HCT116 (cell line): ENCODE measurements at regions not wholly inside any gene's neighbourhood (a gene's known extent, or its start where the extent isn't known, plus 50 kb on each side); places are given as distances from the start of the nearest gene placed in this dataset.

Experiments
- ATAC-seq: fragments of 200-7000 bp; cut with Tn5 transposase; 2 replicates; pipeline ENCODE4 v1.9.1; 2020; ENCODE audit warnings: mild to moderate bottlenecking, moderate library complexity
- BruUV-seq: library from RNA; stranded (reverse); fragments of 400-500 nt; replicated peaks from 2 replicates; lab custom pipeline; 2021; lab: Mats Ljungman, UMichigan
- CTCF ChIA-PET: fragments of 300-600 bp; sonication (Branson Sonifier 250); formaldehyde crosslinking; loops from one replicate; lab custom pipeline; 2021; ENCODE audit warnings: antibody characterized with exemption; lab: Charles Lee
- POLR2A ChIA-PET: fragments of 300-600, 350-600 bp; sonication (Branson Sonifier 250); formaldehyde crosslinking; loops from one replicate; lab custom pipeline; 2021; ENCODE audit warnings: antibody characterized with exemption; lab: Charles Lee
- RAD21 ChIA-PET, 2 experiments: fragments of 300-600 bp; sonication (Branson Sonifier 250); formaldehyde crosslinking; loops; one replicate each; lab custom pipeline; 2023; ENCODE audit warnings: low total read pairs in 2 of 2; ENCODE audit not compliant: uncharacterized antibody in 2 of 2, unreplicated experiment in 2 of 2, low non-redundant PET in 1 of 2; lab: Charles Lee
- DNase-seq: peaks from one replicate; pipeline ENCODE4 v3.0.0-alpha.2; 2010; ENCODE audit warnings: low read depth, low spot score
- H2AFZ ChIP-seq: fragments of 200-600 bp; shearing (Covaris generic), sonication (generic); 2 replicates; pipeline ENCODE4 v1.6.1; 2017; ENCODE audit warnings: low read depth, mixed run types, mixed read lengths, antibody characterized with exemption, low read length; ENCODE audit not compliant: poor library complexity, severe bottlenecking
- H3K27ac ChIP-seq: 2 replicates; pipeline ENCODE4 v1.5.1; 2012; ENCODE audit warnings: low read depth, low read length
- H3K27me3 ChIP-seq: fragments of 200-600 bp; sonication (generic); 2 replicates; pipeline ENCODE4 v1.6.1; 2016; ENCODE audit warnings: mixed run types, low read length, mixed read lengths; ENCODE audit not compliant: insufficient read depth
- H3K36me3 ChIP-seq, 2 experiments: fragments of 200-500 bp in 1 of 2; fragments of 200-600 bp in 1 of 2; sonication (Bioruptor generic) in 1 of 2; sonication (generic) in 1 of 2; 2 replicates each; pipeline versions ENCODE4 v1.5.1 to v1.6.1; 2014 to 2016; ENCODE audit warnings: low read length in 2 of 2, inconsistent platforms in 1 of 2, mixed read lengths in 1 of 2, mixed run types in 1 of 2; ENCODE audit not compliant: insufficient read depth in 2 of 2, control insufficient read depth in 1 of 2
- H3K4me1 ChIP-seq, 2 experiments: fragments of 200-600 bp in 1 of 2; sonication (generic) in 1 of 2; 2 replicates each; pipeline versions ENCODE4 v1.5.1 to v1.6.1; 2012 to 2017; ENCODE audit warnings: low read length in 2 of 2, inconsistent platforms in 1 of 2, mild to moderate bottlenecking in 1 of 2, mixed read lengths in 1 of 2, mixed run types in 1 of 2, moderate library complexity in 1 of 2; ENCODE audit not compliant: insufficient read depth in 2 of 2, control insufficient read depth in 1 of 2
- H3K4me2 ChIP-seq: fragments of 200-600 bp; sonication (generic); 2 replicates; pipeline ENCODE4 v1.6.1; 2017; ENCODE audit warnings: mixed run types, low read length, mixed read lengths
- H3K4me3 ChIP-seq, 2 experiments: fragments of 200-600 bp in 1 of 2; sonication (generic) in 1 of 2; replicated peaks in 1 of 2; 2 replicates each; pipeline ENCODE4 v1.5.1; 2011 to 2016; ENCODE audit warnings: low read length in 2 of 2, control low read depth in 1 of 2, low read depth in 1 of 2, mild to moderate bottlenecking in 1 of 2, mixed read lengths in 1 of 2, mixed run types in 1 of 2
- H3K79me2 ChIP-seq: fragments of 200-600 bp; sonication (generic); 2 replicates; pipeline ENCODE4 v1.6.1; 2017; ENCODE audit warnings: mild to moderate bottlenecking, mixed run types, low read length, moderate library complexity, mixed read lengths; ENCODE audit not compliant: insufficient read depth
- H3K9ac ChIP-seq: fragments of 200-600 bp; sonication (generic); 2 replicates; pipeline ENCODE4 v1.6.1; 2016; ENCODE audit warnings: low read length, mixed read lengths
- H3K9me2 ChIP-seq: fragments of 200-600 bp; sonication (generic), shearing (Covaris generic); 2 replicates; pipeline ENCODE4 v1.6.1; 2017; ENCODE audit warnings: mixed run types, mild to moderate bottlenecking, moderate library complexity; ENCODE audit not compliant: insufficient read depth
- H3K9me3 ChIP-seq, 2 experiments: fragments of 200-500 bp in 1 of 2; fragments of 200-600 bp in 1 of 2; sonication (Bioruptor generic) in 1 of 2; sonication (generic) in 1 of 2; 2 replicates each; pipeline ENCODE4 v1.6.1; 2014 to 2017; ENCODE audit warnings: low read length in 2 of 2, mixed read lengths in 2 of 2, inconsistent platforms in 1 of 2, low read depth in 1 of 2, mild to moderate bottlenecking in 1 of 2, mixed run types in 1 of 2, moderate library complexity in 1 of 2; ENCODE audit not compliant: control insufficient read depth in 1 of 2, insufficient read depth in 1 of 2
- H4K20me1 ChIP-seq: fragments of 200-600 bp; sonication (generic), shearing (Covaris generic); 2 replicates; pipeline ENCODE4 v1.6.1; 2017; ENCODE audit warnings: mixed run types, mild to moderate bottlenecking, moderate library complexity; ENCODE audit not compliant: insufficient read depth
- ATF3 ChIP-seq: IDR thresholded peaks from 2 replicates; pipeline ENCODE4 v1.6.1; 2012
- CEBPB ChIP-seq: IDR thresholded peaks from 2 replicates; pipeline ENCODE4 v1.6.1; 2012; ENCODE audit warnings: low read depth
- EGR1 ChIP-seq: IDR thresholded peaks from 2 replicates; pipeline ENCODE4 v1.6.1; 2012; ENCODE audit warnings: low read depth
- EZH2phosphoT487 ChIP-seq: fragments of 200-600 bp; IDR thresholded peaks from 2 replicates; pipeline ENCODE4 v1.6.1; 2018; ENCODE audit warnings: antibody characterized with exemption, borderline replicate concordance
- JUND ChIP-seq: IDR thresholded peaks from 2 replicates; pipeline ENCODE4 v1.6.1; 2012
- SIN3A ChIP-seq: IDR thresholded peaks from 2 replicates; pipeline ENCODE4 v1.6.1; 2012; ENCODE audit warnings: low read depth
- SP1 ChIP-seq: IDR thresholded peaks from 2 replicates; pipeline ENCODE4 v1.6.1; 2012; ENCODE audit warnings: low read depth
- SRF ChIP-seq: IDR thresholded peaks from 2 replicates; pipeline ENCODE4 v1.6.1; 2012; ENCODE audit warnings: low read depth
- intact Hi-C: fragments of 100-400 bp; cut with micrococcal nuclease; formaldehyde crosslinking; loops from 2 replicates; pipeline ENCODE4 v1.10.0; 2022
- TF ChIP-seq, protein P1 (sequence below): IDR thresholded peaks from 2 replicates; pipeline ENCODE4 v1.6.1; 2012; ENCODE audit warnings: low read depth

DNA sequence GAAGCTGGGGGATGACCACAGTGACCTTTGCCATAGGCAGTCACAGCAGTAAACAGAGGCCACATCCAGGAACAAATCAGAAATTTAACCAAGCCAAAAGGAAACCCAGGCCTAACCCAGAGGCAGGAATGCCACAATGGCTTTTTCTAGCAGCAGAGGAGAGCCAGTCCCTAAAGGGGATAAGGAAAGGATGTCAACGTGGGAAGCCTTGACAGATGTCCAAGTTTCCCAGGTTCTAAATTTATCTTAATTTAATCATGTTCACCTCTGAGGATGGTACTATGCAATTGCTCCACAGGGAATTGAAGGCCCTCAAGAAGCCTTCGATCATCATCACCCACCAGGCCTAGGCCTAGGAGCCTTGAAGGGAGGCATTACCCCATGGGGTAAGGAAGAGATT, 374.7 kb downstream of the TNS1 start:
- RAD21 ChIA-PET: no interaction called here
- CTCF ChIA-PET: no interaction called here
- H3K4me3 ChIP-seq: no peak overlapping the region
- BruUV-seq: no TSS peak
- ATAC-seq: no peak
- no peaks in the 10 kb centered on the region for H4K20me1 ChIP-seq
- no peak for TF ChIP-seq ATF3
- TF ChIP-seq EGR1: no peak
- no peak for TF ChIP-seq SIN3A
- no peak for TF ChIP-seq CEBPB
- TF ChIP-seq, all 23 proteins: peak for 0
- H3K9me3 ChIP-seq: no peaks in the 10 kb centered on the region
- no peaks in the 10 kb centered on the region for H3K4me1 ChIP-seq
- intact Hi-C loops: no loop called here
- no peaks in the 10 kb centered on the region for H3K79me2 ChIP-seq
- H3K9me2 ChIP-seq: no peaks in the 10 kb centered on the region
- H3K36me3 ChIP-seq: no peaks in the 10 kb centered on the region
- POLR2A ChIA-PET: no interaction called here
- H2AFZ ChIP-seq: no peak overlapping the region
- no peak for DNase-seq
- peaks cover 25% of the 10 kb centered on the region for H3K27me3 ChIP-seq
- no peak overlapping the region for H3K4me2 ChIP-seq
- H3K9ac ChIP-seq: no peak overlapping the region
- no peak overlapping the region for H3K27ac ChIP-seq

- no peaks in the 10 kb centered on the region for H3K9me2 ChIP-seq
- H3K4me2 ChIP-seq: no peak overlapping the region
- CTCF ChIA-PET: no interaction called here
- H4K20me1 ChIP-seq: no peaks in the 10 kb centered on the region
- H2AFZ ChIP-seq: no peak overlapping the region
- no peak overlapping the region for H3K27ac ChIP-seq
- RAD21 ChIA-PET: no interaction called here
- peak; percentile 67 for ATAC-seq
- no peaks in the 10 kb centered on the region for H3K4me1 ChIP-seq
- no peak overlapping the region for H3K9ac ChIP-seq
- H3K4me3 ChIP-seq: no peak overlapping the region
- peak; percentile 4 for DNase-seq
- H3K36me3 ChIP-seq: no peaks in the 10 kb centered on the region
- no TSS peak for BruUV-seq
- no peaks in the 10 kb centered on the region for H3K9me3 ChIP-seq
- no peaks in the 10 kb centered on the region for H3K79me2 ChIP-seq
- POLR2A ChIA-PET: no interaction called here
- intact Hi-C loops: no loop called here
- H3K27me3 ChIP-seq: peaks cover 24% of the 10 kb centered on the region
- no peak for TF ChIP-seq EZH2phosphoT487
- no peak for TF ChIP-seq EGR1
- TF ChIP-seq, protein P1, sequence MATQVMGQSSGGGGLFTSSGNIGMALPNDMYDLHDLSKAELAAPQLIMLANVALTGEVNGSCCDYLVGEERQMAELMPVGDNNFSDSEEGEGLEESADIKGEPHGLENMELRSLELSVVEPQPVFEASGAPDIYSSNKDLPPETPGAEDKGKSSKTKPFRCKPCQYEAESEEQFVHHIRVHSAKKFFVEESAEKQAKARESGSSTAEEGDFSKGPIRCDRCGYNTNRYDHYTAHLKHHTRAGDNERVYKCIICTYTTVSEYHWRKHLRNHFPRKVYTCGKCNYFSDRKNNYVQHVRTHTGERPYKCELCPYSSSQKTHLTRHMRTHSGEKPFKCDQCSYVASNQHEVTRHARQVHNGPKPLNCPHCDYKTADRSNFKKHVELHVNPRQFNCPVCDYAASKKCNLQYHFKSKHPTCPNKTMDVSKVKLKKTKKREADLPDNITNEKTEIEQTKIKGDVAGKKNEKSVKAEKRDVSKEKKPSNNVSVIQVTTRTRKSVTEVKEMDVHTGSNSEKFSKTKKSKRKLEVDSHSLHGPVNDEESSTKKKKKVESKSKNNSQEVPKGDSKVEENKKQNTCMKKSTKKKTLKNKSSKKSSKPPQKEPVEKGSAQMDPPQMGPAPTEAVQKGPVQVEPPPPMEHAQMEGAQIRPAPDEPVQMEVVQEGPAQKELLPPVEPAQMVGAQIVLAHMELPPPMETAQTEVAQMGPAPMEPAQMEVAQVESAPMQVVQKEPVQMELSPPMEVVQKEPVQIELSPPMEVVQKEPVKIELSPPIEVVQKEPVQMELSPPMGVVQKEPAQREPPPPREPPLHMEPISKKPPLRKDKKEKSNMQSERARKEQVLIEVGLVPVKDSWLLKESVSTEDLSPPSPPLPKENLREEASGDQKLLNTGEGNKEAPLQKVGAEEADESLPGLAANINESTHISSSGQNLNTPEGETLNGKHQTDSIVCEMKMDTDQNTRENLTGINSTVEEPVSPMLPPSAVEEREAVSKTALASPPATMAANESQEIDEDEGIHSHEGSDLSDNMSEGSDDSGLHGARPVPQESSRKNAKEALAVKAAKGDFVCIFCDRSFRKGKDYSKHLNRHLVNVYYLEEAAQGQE: no peak
- peak; percentile 9; the same call in 1 of the 2 replicates for TF ChIP-seq SP1
- TF ChIP-seq JUND: no peak
- TF ChIP-seq SRF: no peak
Observed at GRCh38 chr2:217626926-217627325, 375.9 kb downstream of the TNS1 start.
